Left ventricle myocardium inferior (tissue), 1 donor: ENCODE measurements at regions not wholly inside any gene's neighbourhood (a gene's known extent, or its start where the extent isn't known, plus 50 kb on each side); places are given as distances from the start of the nearest gene placed in this dataset.

Experiments used
- DNase-seq: peaks from one replicate; pipeline ENCODE4 v3.0.0-alpha.2; 2020
- H3K27ac ChIP-seq: fragments of 200-600 bp; replicated peaks from 2 replicates; pipeline ENCODE4 v1.8.0; 2021
- H3K27me3 ChIP-seq: fragments of 200-600 bp; 2 replicates; pipeline ENCODE4 v1.8.0; 2021; ENCODE audit warnings: low read depth
- H3K36me3 ChIP-seq: fragments of 200-600 bp; 2 replicates; pipeline ENCODE4 v1.8.0; 2021
- H3K4me1 ChIP-seq: fragments of 200-600 bp; 2 replicates; pipeline ENCODE4 v1.8.0; 2021
- H3K4me3 ChIP-seq: fragments of 200-600 bp; 2 replicates; pipeline ENCODE4 v1.8.0; 2021; ENCODE audit warnings: mild to moderate bottlenecking, moderate library complexity
- H3K9me3 ChIP-seq: fragments of 200-600 bp; replicated peaks from 2 replicates; pipeline ENCODE4 v1.8.0; 2021
- CTCF ChIP-seq: fragments of 200-600 bp; IDR thresholded peaks from 2 replicates; pipeline ENCODE4 v1.8.0; 2021; ENCODE audit warnings: antibody characterized with exemption, mild to moderate bottlenecking, borderline replicate concordance
- intact Hi-C: fragments of 100-400 bp; cut with micrococcal nuclease; formaldehyde crosslinking; loops from one replicate; pipeline ENCODE4 v1.11.0; 2022
- donor health status: DM: no; HTN: yes; CAD: no; lungs with severe emphysema.

GRCh38 chr13:73492811-73493210, 434.0 kb downstream of the KLF5 start:
- no peak for TF ChIP-seq CTCF
- Histone ChIP-seq H3K4me1 (no peaks in the 10 kb centered on the region), H3K27me3 (no peaks in the 10 kb centered on the region), H3K9me3 (no peaks in the 10 kb centered on the region), H3K36me3 (no peaks in the 10 kb centered on the region), H3K27ac (no peak overlapping the region), H3K4me3 (no peak overlapping the region)
- no peak for DNase-seq
- intact Hi-C loops = no loop called here

- no peak for TF ChIP-seq CTCF
- no peak for DNase-seq
- H3K4me1 ChIP-seq = no peaks in the 10 kb centered on the region
- no peaks in the 10 kb centered on the region for H3K27me3 ChIP-seq
- no peaks in the 10 kb centered on the region for H3K36me3 ChIP-seq
- intact Hi-C loops = no loop called here
- no peak overlapping the region for H3K4me3 ChIP-seq
- H3K27ac ChIP-seq = no peak overlapping the region
- no peaks in the 10 kb centered on the region for H3K9me3 ChIP-seq
Measured at GRCh38 chr13:73482556-73482955, 423.8 kb downstream of the KLF5 start.

- Histone ChIP-seq H3K4me3 (no peak overlapping the region), H3K36me3 (no peaks in the 10 kb centered on the region), H3K27me3 (no peaks in the 10 kb centered on the region), H3K27ac (no peak overlapping the region), H3K4me1 (no peaks in the 10 kb centered on the region), H3K9me3 (no peaks in the 10 kb centered on the region)
- intact Hi-C loops = no loop called here
- no peak for DNase-seq
- TF ChIP-seq CTCF = no peak
Measured at GRCh38 chr13:73481886-73482445, 423.2 kb downstream of the KLF5 start.

GRCh38 chr13:73480779-73481559, 422.2 kb downstream of the KLF5 start:
- H3K9me3 ChIP-seq = no peaks in the 10 kb centered on the region
- H3K27ac ChIP-seq = no peak overlapping the region
- H3K36me3 ChIP-seq = no peaks in the 10 kb centered on the region
- H3K4me3 ChIP-seq = no peak overlapping the region
- no peaks in the 10 kb centered on the region for H3K27me3 ChIP-seq
- no peak for DNase-seq
- intact Hi-C loops = no loop called here
- H3K4me1 ChIP-seq = no peaks in the 10 kb centered on the region
- no peak for TF ChIP-seq CTCF

GRCh38 chr13:73479856-73480255, 421.1 kb downstream of the KLF5 start:
- no peaks in the 10 kb centered on the region for H3K27me3 ChIP-seq
- H3K4me3 ChIP-seq = no peak overlapping the region
- H3K27ac ChIP-seq = no peak overlapping the region
- H3K9me3 ChIP-seq = no peaks in the 10 kb centered on the region
- DNase-seq = no peak
- H3K4me1 ChIP-seq = no peaks in the 10 kb centered on the region
- intact Hi-C loops = no loop called here
- no peak for TF ChIP-seq CTCF
- H3K36me3 ChIP-seq = no peaks in the 10 kb centered on the region
